Central memory CD8-positive, alpha-beta T cell (primary cell): ENCODE measurements at regions not wholly inside any gene's neighbourhood (a gene's known extent, or its start where the extent isn't known, plus 50 kb on each side); places are given as distances from the start of the nearest gene placed in this dataset.

Source experiments
- ATAC-seq: fragments of 150-1000 bp; cut with Tn5 transposase; replicated peaks from 2 replicates; pipeline ENCODE4 v1.10.0; 2022; ENCODE audit warnings: mild to moderate bottlenecking, moderate FRiP score, moderate number of reproducible peaks; ENCODE audit not compliant: poor library complexity, severe bottlenecking; ENCODE audit errors: extremely low read depth
- DNase-seq, 2 donors: peaks; one replicate each; pipeline ENCODE4 v3.0.0; 2021; ENCODE audit warnings: low spot score in 2 of 2
- H3K27ac Mint-ChIP-seq: one replicate; pipeline ENCODE4 v1.8.0; 2022; ENCODE audit warnings: low read depth, mild to moderate bottlenecking, moderate library complexity, mixed read lengths
- H3K27me3 Mint-ChIP-seq: one replicate; pipeline ENCODE4 v1.8.0; 2022; ENCODE audit warnings: mixed read lengths
- H3K36me3 Mint-ChIP-seq: one replicate; pipeline ENCODE4 v1.8.0; 2022; ENCODE audit warnings: mild to moderate bottlenecking, moderate library complexity, mixed read lengths; ENCODE audit not compliant: insufficient read depth
- H3K4me1 Mint-ChIP-seq: one replicate; pipeline ENCODE4 v1.8.0; 2022; ENCODE audit warnings: mixed read lengths
- H3K4me3 Mint-ChIP-seq: one replicate; pipeline ENCODE4 v1.8.0; 2022; ENCODE audit warnings: mild to moderate bottlenecking, moderate library complexity, mixed read lengths
- H3K9me3 Mint-ChIP-seq: one replicate; pipeline ENCODE4 v1.8.0; 2022; ENCODE audit warnings: mixed read lengths

GRCh38 chr7:1318051-1318450 is 85.4 kb downstream of the UNCX start:
- no peak for ATAC-seq
- H3K4me3 Mint-ChIP-seq = no peak overlapping the region
- no peaks in the 10 kb centered on the region for H3K4me1 Mint-ChIP-seq
- H3K27me3 Mint-ChIP-seq = peaks cover 11% of the 10 kb centered on the region
- H3K36me3 Mint-ChIP-seq = no peaks in the 10 kb centered on the region
- no peaks in the 10 kb centered on the region for H3K9me3 Mint-ChIP-seq
- no peak for DNase-seq
- no peak overlapping the region for H3K27ac Mint-ChIP-seq

GRCh38 chr7:1318661-1319060 is 86.0 kb downstream of the UNCX start:
- no peak overlapping the region for H3K4me3 Mint-ChIP-seq
- no peaks in the 10 kb centered on the region for H3K36me3 Mint-ChIP-seq
- no peak for ATAC-seq
- no peak overlapping the region for H3K27ac Mint-ChIP-seq
- peaks cover 11% of the 10 kb centered on the region for H3K27me3 Mint-ChIP-seq
- H3K4me1 Mint-ChIP-seq = no peaks in the 10 kb centered on the region
- no peaks in the 10 kb centered on the region for H3K9me3 Mint-ChIP-seq
- no peak for DNase-seq

GRCh38 chr7:1320616-1321240 is 88.1 kb downstream of the UNCX start:
- no peaks in the 10 kb centered on the region for H3K36me3 Mint-ChIP-seq
- peaks cover 18% of the 10 kb centered on the region for H3K27me3 Mint-ChIP-seq
- H3K9me3 Mint-ChIP-seq = no peaks in the 10 kb centered on the region
- no peak overlapping the region for H3K4me3 Mint-ChIP-seq
- no peaks in the 10 kb centered on the region for H3K4me1 Mint-ChIP-seq
- no peak overlapping the region for H3K27ac Mint-ChIP-seq
- DNase-seq = no peak
- no peak for ATAC-seq

- H3K27me3 Mint-ChIP-seq = peaks cover 15% of the 10 kb centered on the region
- no peak overlapping the region for H3K4me3 Mint-ChIP-seq
- no peak overlapping the region for H3K27ac Mint-ChIP-seq
- no peak for DNase-seq
- H3K36me3 Mint-ChIP-seq = no peaks in the 10 kb centered on the region
- no peaks in the 10 kb centered on the region for H3K4me1 Mint-ChIP-seq
- no peak for ATAC-seq
- H3K9me3 Mint-ChIP-seq = no peaks in the 10 kb centered on the region
Observed at GRCh38 chr7:1321411-1322239, 89.0 kb downstream of the UNCX start.

GRCh38 chr7:1322240-1323110 is 89.8 kb downstream of the UNCX start:
- Mint-ChIP-seq H3K27ac (no peak overlapping the region), H3K27me3 (peaks cover 19% of the 10 kb centered on the region), H3K36me3 (no peaks in the 10 kb centered on the region), H3K4me1 (no peaks in the 10 kb centered on the region), H3K9me3 (no peaks in the 10 kb centered on the region), H3K4me3 (no peak overlapping the region)
- no peak for ATAC-seq
- no peak for DNase-seq

GRCh38 chr7:1323178-1324027 is 90.7 kb downstream of the UNCX start:
- Mint-ChIP-seq H3K9me3 (no peaks in the 10 kb centered on the region), H3K4me1 (no peaks in the 10 kb centered on the region), H3K27me3 (peaks cover 19% of the 10 kb centered on the region), H3K27ac (no peak overlapping the region), H3K36me3 (peaks cover 2% of the 10 kb centered on the region), H3K4me3 (no peak overlapping the region)
- no peak for ATAC-seq
- no peak for DNase-seq

GRCh38 chr7:1324028-1324900 is 91.6 kb downstream of the UNCX start:
- H3K9me3 Mint-ChIP-seq = no peaks in the 10 kb centered on the region
- no peaks in the 10 kb centered on the region for H3K4me1 Mint-ChIP-seq
- H3K4me3 Mint-ChIP-seq = no peak overlapping the region
- DNase-seq (no peak), ATAC-seq (no peak)
- H3K27me3 Mint-ChIP-seq = peaks cover 19% of the 10 kb centered on the region
- H3K27ac Mint-ChIP-seq = no peak overlapping the region
- H3K36me3 Mint-ChIP-seq = peaks cover 2% of the 10 kb centered on the region

- H3K27ac Mint-ChIP-seq = no peak overlapping the region
- H3K27me3 Mint-ChIP-seq = peaks cover 19% of the 10 kb centered on the region
- no peaks in the 10 kb centered on the region for H3K9me3 Mint-ChIP-seq
- peaks cover 2% of the 10 kb centered on the region for H3K36me3 Mint-ChIP-seq
- ATAC-seq (no peak), DNase-seq (no peak)
- no peak overlapping the region for H3K4me3 Mint-ChIP-seq
- H3K4me1 Mint-ChIP-seq = no peaks in the 10 kb centered on the region
Observed at GRCh38 chr7:1325246-1325645, 92.6 kb downstream of the UNCX start.

GRCh38 chr7:1325646-1326510 is 93.2 kb downstream of the UNCX start:
- no peaks in the 10 kb centered on the region for H3K4me1 Mint-ChIP-seq
- H3K9me3 Mint-ChIP-seq = no peaks in the 10 kb centered on the region
- H3K36me3 Mint-ChIP-seq = peaks cover 2% of the 10 kb centered on the region
- ATAC-seq = no peak
- H3K4me3 Mint-ChIP-seq = no peak overlapping the region
- peaks cover 19% of the 10 kb centered on the region for H3K27me3 Mint-ChIP-seq
- DNase-seq = no peak
- no peak overlapping the region for H3K27ac Mint-ChIP-seq

- no peak for ATAC-seq
- no peak for DNase-seq
- no peak overlapping the region for H3K27ac Mint-ChIP-seq
- peaks cover 2% of the 10 kb centered on the region for H3K36me3 Mint-ChIP-seq
- H3K4me3 Mint-ChIP-seq = no peak overlapping the region
- no peaks in the 10 kb centered on the region for H3K4me1 Mint-ChIP-seq
- peaks cover 19% of the 10 kb centered on the region for H3K27me3 Mint-ChIP-seq
- H3K9me3 Mint-ChIP-seq = no peaks in the 10 kb centered on the region
Observed at GRCh38 chr7:1326511-1326785, 93.8 kb downstream of the UNCX start.

- Mint-ChIP-seq H3K4me3 (no peak overlapping the region), H3K9me3 (no peaks in the 10 kb centered on the region), H3K36me3 (peaks cover 2% of the 10 kb centered on the region), H3K27me3 (peaks cover 38% of the 10 kb centered on the region), H3K27ac (no peak overlapping the region), H3K4me1 (no peaks in the 10 kb centered on the region)
- ATAC-seq (no peak), DNase-seq (no peak)
Observed at GRCh38 chr7:1329261-1329660, 96.6 kb downstream of the UNCX start.
